Adrenal gland (tissue), 9 donors: ENCODE measurements at regions not wholly inside any gene's neighbourhood (a gene's known extent, or its start where the extent isn't known, plus 50 kb on each side); places are given as distances from the start of the nearest gene placed in this dataset.

Experiments used
- DNase-seq, 7 donors: peaks; one replicate each; pipeline ENCODE4 v3.0.0-alpha.2; 2019 to 2020
- H3K27ac ChIP-seq, 5 donors: fragments of 200-600 bp; sonication (generic) in 4 of 5; 1 replicate in 3 of 5; 2 replicates in 2 of 5; pipeline versions ENCODE4 v1.5.1 to v1.8.0; 2016 to 2020; ENCODE audit warnings: mild to moderate bottlenecking in 1 of 5
- H3K27me3 ChIP-seq: fragments of 200-600 bp; 2 replicates; pipeline ENCODE4 v1.8.0; 2021
- H3K36me3 ChIP-seq, 2 donors: fragments of 200-600 bp; replicated peaks in 1 of 2; 1 replicate in 1 of 2; 2 replicates in 1 of 2; pipeline versions ENCODE4 v1.5.1 to v1.8.0; 2018 to 2022
- H3K4me1 ChIP-seq, 2 donors: fragments of 200-600 bp; replicated peaks in 1 of 2; 1 replicate in 1 of 2; 2 replicates in 1 of 2; pipeline versions ENCODE4 v1.5.1 to v1.8.0; 2018 to 2021
- H3K4me3 ChIP-seq, 4 donors: fragments of 200-600 bp; sonication (generic) in 3 of 4; one replicate each; pipeline ENCODE4 v1.5.1; 2016 to 2018
- H3K9me3 ChIP-seq, 3 donors: fragments of 200-600 bp; sonication (generic) in 1 of 3; replicated peaks in 1 of 3; 1 replicate in 2 of 3; 2 replicates in 1 of 3; pipeline versions ENCODE4 v1.5.1 to v1.8.0; 2016 to 2021
- POLR2A ChIP-seq, 2 donors: fragments of 450-650 bp; IDR thresholded peaks; one replicate each; pipeline ENCODE4 v1.6.1; 2017; ENCODE audit warnings: antibody characterized with exemption in 2 of 2, mild to moderate bottlenecking in 2 of 2, moderate library complexity in 1 of 2
- WGBS, 4 donors: extraction: QIAGEN DNeasy Blood & Tissue Kit in 2 of 4; methylation state at CpG; one replicate each; pipeline versions ENCODE4 v1.1.5 to v1.1.7; 2013 to 2017; 5-methylcytosine and 5-hydroxymethylcytosine counted together
- intact Hi-C, 2 donors: fragments of 100-400 bp; cut with DNase I; formaldehyde crosslinking; loops; one replicate each; pipeline versions ENCODE4 v1.14.1 to v1.15.0; 2022 to 2023
- TF ChIP-seq, protein P1 (sequence below), 6 experiments: fragments of 450-650 bp in 4 of 6; fragments of 200-600 bp in 2 of 6; sonication (generic) in 1 of 6; IDR thresholded peaks; 1 replicate in 5 of 6; 2 replicates in 1 of 6; pipeline versions ENCODE4 v1.5.1 to v1.8.0; 2016 to 2021; ENCODE audit warnings: antibody characterized with exemption in 6 of 6, mild to moderate bottlenecking in 2 of 6, moderate library complexity in 1 of 6
- donor health status: healthy with polysubstance abuse.
- donor health status: Bipolar disorder and iron deficiency.
- donor health status: DM: yes; HTN: yes; CAD: no.
- donor health status: DM: no; HTN: no; CAD: no.
- donor health status: DM: no; HTN: no; CAD: no.

- no peaks in the 10 kb centered on the region for H3K4me1 ChIP-seq
- H3K36me3 ChIP-seq, result no peaks in the 10 kb centered on the region
- WGBS, 4 donors, result 33 to 87% (median 60%) methylated on average over 3 to 5 of the region's 5 CpGs
- TF ChIP-seq, protein P1, sequence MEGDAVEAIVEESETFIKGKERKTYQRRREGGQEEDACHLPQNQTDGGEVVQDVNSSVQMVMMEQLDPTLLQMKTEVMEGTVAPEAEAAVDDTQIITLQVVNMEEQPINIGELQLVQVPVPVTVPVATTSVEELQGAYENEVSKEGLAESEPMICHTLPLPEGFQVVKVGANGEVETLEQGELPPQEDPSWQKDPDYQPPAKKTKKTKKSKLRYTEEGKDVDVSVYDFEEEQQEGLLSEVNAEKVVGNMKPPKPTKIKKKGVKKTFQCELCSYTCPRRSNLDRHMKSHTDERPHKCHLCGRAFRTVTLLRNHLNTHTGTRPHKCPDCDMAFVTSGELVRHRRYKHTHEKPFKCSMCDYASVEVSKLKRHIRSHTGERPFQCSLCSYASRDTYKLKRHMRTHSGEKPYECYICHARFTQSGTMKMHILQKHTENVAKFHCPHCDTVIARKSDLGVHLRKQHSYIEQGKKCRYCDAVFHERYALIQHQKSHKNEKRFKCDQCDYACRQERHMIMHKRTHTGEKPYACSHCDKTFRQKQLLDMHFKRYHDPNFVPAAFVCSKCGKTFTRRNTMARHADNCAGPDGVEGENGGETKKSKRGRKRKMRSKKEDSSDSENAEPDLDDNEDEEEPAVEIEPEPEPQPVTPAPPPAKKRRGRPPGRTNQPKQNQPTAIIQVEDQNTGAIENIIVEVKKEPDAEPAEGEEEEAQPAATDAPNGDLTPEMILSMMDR (IDR thresholded peaks at IDR 0.05), result no peak
- TF ChIP-seq POLR2A (IDR thresholded peaks at IDR 0.05), result no peak
- H3K4me3 ChIP-seq, result no peak overlapping the region
- DNase-seq, result no peak
- H3K27ac ChIP-seq, result no peak overlapping the region
- intact Hi-C loops, result no loop called here
- H3K27me3 ChIP-seq, result peaks cover 16% of the 10 kb centered on the region
- H3K9me3 ChIP-seq, result no peaks in the 10 kb centered on the region
Measured at GRCh38 chrX:68988865-68989264, 160.0 kb downstream of the EFNB1 start.

GRCh38 chrX:68985135-68985755, 156.4 kb downstream of the EFNB1 start:
- Histone ChIP-seq H3K9me3 (no peaks in the 10 kb centered on the region), H3K36me3 (no peaks in the 10 kb centered on the region), H3K4me1 (no peaks in the 10 kb centered on the region), H3K4me3 (no peak overlapping the region), H3K27ac (no peak overlapping the region), H3K27me3 (peaks cover 17% of the 10 kb centered on the region)
- WGBS, 4 donors, result 57 to 73% (median 66%) methylated on average over 6 to 8 of the region's 8 CpGs
- no peak for DNase-seq
- intact Hi-C loops, result no loop called here
- TF ChIP-seq, protein P1 (IDR thresholded peaks at IDR 0.05), result no peak
- no peak for TF ChIP-seq POLR2A (IDR thresholded peaks at IDR 0.05)

GRCh38 chrX:68983004-68983857, 154.4 kb downstream of the EFNB1 start:
- no peaks in the 10 kb centered on the region for H3K36me3 ChIP-seq
- intact Hi-C loops, result no loop called here
- TF ChIP-seq, protein P1 (IDR thresholded peaks at IDR 0.05), result no peak
- no peak for TF ChIP-seq POLR2A (IDR thresholded peaks at IDR 0.05)
- peaks cover 14% of the 10 kb centered on the region for H3K27me3 ChIP-seq
- H3K4me1 ChIP-seq, result no peaks in the 10 kb centered on the region
- no peak overlapping the region for H3K4me3 ChIP-seq
- H3K27ac ChIP-seq, result no peak overlapping the region
- DNase-seq, result no peak
- WGBS, 4 donors, result 69 to 92% (median 81%) methylated on average over 2 to 3 of the region's 3 CpGs
- H3K9me3 ChIP-seq, result no peaks in the 10 kb centered on the region

DNA sequence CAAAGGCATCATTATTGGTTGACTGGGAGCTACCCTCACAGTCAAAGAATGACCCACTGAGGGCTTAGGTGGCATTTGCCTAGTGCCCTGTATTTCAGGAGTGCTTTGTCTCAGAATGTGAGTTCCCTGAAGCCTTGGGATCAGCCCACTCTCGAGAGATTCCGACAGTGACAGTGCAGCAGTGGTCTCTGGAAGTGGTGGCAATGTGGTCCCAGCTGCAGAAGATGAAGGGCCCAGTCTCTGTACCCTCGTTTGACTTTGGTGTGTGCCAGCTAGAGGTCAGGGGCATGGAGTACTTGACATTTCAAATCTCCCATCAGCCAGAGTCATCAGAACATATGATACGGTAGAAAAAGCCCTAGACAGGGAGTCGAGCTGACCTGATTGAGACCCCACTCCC, 153.7 kb downstream of the EFNB1 start:
- Histone ChIP-seq H3K9me3 (no peaks in the 10 kb centered on the region), H3K36me3 (no peaks in the 10 kb centered on the region), H3K4me1 (no peaks in the 10 kb centered on the region), H3K4me3 (no peak overlapping the region), H3K27ac (no peak overlapping the region), H3K27me3 (peaks cover 14% of the 10 kb centered on the region)
- TF ChIP-seq, protein P1 (IDR thresholded peaks at IDR 0.05), result no peak
- TF ChIP-seq POLR2A (IDR thresholded peaks at IDR 0.05), result no peak
- DNase-seq, result no peak
- 69 to 92% (median 75%) methylated on average over 2 to 5 of the region's 5 CpGs for WGBS, 4 donors
- intact Hi-C loops, result no loop called here
